Left lung (tissue), 4 donors: ENCODE measurements at regions not wholly inside any gene's neighbourhood (a gene's known extent, or its start where the extent isn't known, plus 50 kb on each side); places are given as distances from the start of the nearest gene placed in this dataset.
A peak's percentile ranks its signal among the peaks of the same experiment; 100 is the strongest.

Experiments used
- ATAC-seq: fragments of 200-7000 bp; cut with Tn5 transposase; one replicate; pipeline ENCODE4 v1.9.1; 2020; ENCODE audit warnings: moderate library complexity
- DNase-seq, 4 donors: peaks; one replicate each; pipeline ENCODE4 v3.0.0-alpha.2; 2013 to 2020
- H3K27ac ChIP-seq, 2 donors: fragments of 200-600 bp; sonication (generic) in 1 of 2; one replicate each; pipeline versions ENCODE4 v1.5.0 to v1.8.0; 2020 to 2021
- H3K27me3 ChIP-seq, 2 donors: fragments of 200-600 bp; sonication (generic) in 1 of 2; one replicate each; pipeline versions ENCODE4 v1.5.0 to v1.8.0; 2020 to 2021
- H3K36me3 ChIP-seq, 2 donors: fragments of 200-600 bp; sonication (generic) in 1 of 2; one replicate each; pipeline versions ENCODE4 v1.5.0 to v1.8.0; 2020 to 2021
- H3K4me1 ChIP-seq, 2 donors: fragments of 200-600 bp; one replicate each; pipeline ENCODE4 v1.8.0; 2021
- H3K4me3 ChIP-seq, 2 donors: fragments of 200-600 bp; sonication (generic) in 1 of 2; one replicate each; pipeline versions ENCODE4 v1.5.0 to v1.8.0; 2020 to 2021; ENCODE audit warnings: mild to moderate bottlenecking in 1 of 2
- H3K9me3 ChIP-seq, 2 donors: fragments of 200-600 bp; sonication (generic) in 1 of 2; one replicate each; pipeline versions ENCODE4 v1.5.0 to v1.8.0; 2020 to 2021
- CTCF ChIP-seq, 2 donors: fragments of 200-600 bp; sonication (generic) in 1 of 2; IDR thresholded peaks; one replicate each; pipeline versions ENCODE4 v1.5.0 to v1.8.0; 2021; ENCODE audit warnings: antibody characterized with exemption in 2 of 2
- intact Hi-C, 2 donors: fragments of 100-400 bp; cut with DNase I; formaldehyde crosslinking; loops; one replicate each; pipeline versions ENCODE4 v1.11.2 to v1.14.2; 2022
- donor health status: DM: no; HTN: yes; CAD: no.
- donor health status: DM: no; HTN: no; CAD: no.

GRCh38 chr1:29574871-29575270 lies 338.5 kb downstream of the PTPRU start:
- Histone ChIP-seq H3K27ac (no peak overlapping the region), H3K27me3 (peaks cover 0 to 25% of the 10 kb centered on the region in 2 donors), H3K4me1 (no peaks in the 10 kb centered on the region), H3K4me3 (no peak overlapping the region), H3K9me3 (no peaks in the 10 kb centered on the region), H3K36me3 (no peaks in the 10 kb centered on the region)
- ATAC-seq (no peak), DNase-seq (no peak)
- intact Hi-C loops, result no loop called here
- no peak for TF ChIP-seq CTCF (IDR thresholded peaks at IDR 0.05)

DNA sequence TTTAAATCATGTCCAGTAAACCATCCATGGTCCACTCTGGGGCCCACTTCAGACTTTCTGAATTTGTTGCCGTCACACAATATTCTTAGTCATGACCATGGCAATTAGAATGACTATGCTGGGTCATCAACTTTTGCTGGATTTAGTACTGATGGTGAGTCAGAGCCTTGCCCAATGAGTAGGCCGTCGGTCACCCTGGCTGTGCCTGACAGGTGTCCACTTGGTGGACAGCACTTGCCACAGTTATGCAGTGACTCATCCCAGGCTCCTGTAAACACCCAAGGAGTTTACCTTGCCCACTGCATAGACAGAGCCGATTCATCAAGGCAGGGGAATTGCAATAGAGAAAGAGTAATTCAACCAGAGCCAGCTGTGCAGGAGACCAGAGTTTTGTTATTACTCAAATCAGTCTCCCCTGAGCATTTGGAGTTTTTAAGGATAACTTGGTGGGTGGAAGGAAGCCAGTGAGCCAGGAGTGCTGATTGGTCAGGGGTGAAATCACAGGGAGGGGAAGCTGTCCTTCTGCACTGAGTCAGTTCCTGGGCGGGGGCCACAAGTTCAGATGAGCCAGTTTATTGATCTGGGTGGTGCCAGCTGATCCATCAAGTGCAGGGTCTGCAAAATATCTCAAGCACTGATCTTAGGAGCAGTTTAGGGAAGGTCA lies 333.8 kb downstream of the PTPRU start:
- Histone ChIP-seq H3K27ac (no peak overlapping the region), H3K27me3 (peaks cover 0 to 8% of the 10 kb centered on the region in 2 donors), H3K4me3 (no peak overlapping the region), H3K9me3 (peaks cover 0 to 36% of the 10 kb centered on the region in 2 donors), H3K4me1 (no peaks in the 10 kb centered on the region), H3K36me3 (no peaks in the 10 kb centered on the region)
- intact Hi-C loops, result no loop called here
- no peak for TF ChIP-seq CTCF (IDR thresholded peaks at IDR 0.05)
- DNase-seq (peak in 2 of 4 donors; percentile 50 to 72), ATAC-seq (peak; percentile 91)

DNA sequence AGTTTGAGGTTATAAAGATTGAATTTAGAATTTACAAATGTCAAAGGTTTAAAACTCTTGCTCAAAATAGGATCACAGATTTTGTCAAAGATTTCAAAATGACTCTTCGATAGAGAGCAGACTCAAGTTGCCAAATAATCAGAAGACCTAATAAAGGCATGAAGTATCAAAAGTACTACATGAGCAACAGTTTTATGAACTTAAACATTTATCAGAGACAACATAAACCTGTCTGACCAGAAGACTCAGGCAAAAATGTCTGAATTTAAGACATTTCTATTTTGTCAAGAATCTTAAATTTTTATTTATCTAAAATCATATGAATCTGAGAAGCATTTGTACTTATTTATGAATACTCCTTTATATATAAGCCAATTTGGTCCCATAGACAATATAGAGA lies 330.9 kb downstream of the PTPRU start:
- no peaks in the 10 kb centered on the region for H3K4me1 ChIP-seq
- intact Hi-C loops, result no loop called here
- DNase-seq (no peak), ATAC-seq (no peak)
- H3K36me3 ChIP-seq, result no peaks in the 10 kb centered on the region
- no peak for TF ChIP-seq CTCF (IDR thresholded peaks at IDR 0.05)
- H3K9me3 ChIP-seq, result peaks cover 0 to 65% of the 10 kb centered on the region in 2 donors
- no peak overlapping the region for H3K27ac ChIP-seq
- H3K27me3 ChIP-seq, result peaks cover 0 to 6% of the 10 kb centered on the region in 2 donors
- H3K4me3 ChIP-seq, result no peak overlapping the region

- no peak for ATAC-seq
- no peaks in the 10 kb centered on the region for H3K36me3 ChIP-seq
- H3K27ac ChIP-seq, result no peak overlapping the region
- TF ChIP-seq CTCF (IDR thresholded peaks at IDR 0.05), result no peak
- H3K4me3 ChIP-seq, result no peak overlapping the region
- no peak for DNase-seq
- H3K4me1 ChIP-seq, result no peaks in the 10 kb centered on the region
- H3K27me3 ChIP-seq, result no peaks in the 10 kb centered on the region
- intact Hi-C loops, result no loop called here
- H3K9me3 ChIP-seq, result peaks cover 0 to 71% of the 10 kb centered on the region in 2 donors
Observed at GRCh38 chr1:29565490-29565889, 329.2 kb downstream of the PTPRU start.

- no peak overlapping the region for H3K4me3 ChIP-seq
- no peak for TF ChIP-seq CTCF (IDR thresholded peaks at IDR 0.05)
- H3K9me3 ChIP-seq, result peaks cover 0 to 70% of the 10 kb centered on the region in 2 donors
- H3K36me3 ChIP-seq, result no peaks in the 10 kb centered on the region
- peaks cover 0 to 1% of the 10 kb centered on the region in 2 donors for H3K27me3 ChIP-seq
- DNase-seq (no peak), ATAC-seq (no peak)
- intact Hi-C loops, result no loop called here
- no peak overlapping the region for H3K27ac ChIP-seq
- H3K4me1 ChIP-seq, result no peaks in the 10 kb centered on the region
Observed at GRCh38 chr1:29563571-29563970, 327.2 kb downstream of the PTPRU start.
